8988T (cell line): ENCODE measurements at regions not wholly inside any gene's neighbourhood (a gene's known extent, or its start where the extent isn't known, plus 50 kb on each side); places are given as distances from the start of the nearest gene placed in this dataset.

Experiments used
- DNase-seq: peaks from one replicate; pipeline ENCODE4 v3.0.0; 2011

DNA sequence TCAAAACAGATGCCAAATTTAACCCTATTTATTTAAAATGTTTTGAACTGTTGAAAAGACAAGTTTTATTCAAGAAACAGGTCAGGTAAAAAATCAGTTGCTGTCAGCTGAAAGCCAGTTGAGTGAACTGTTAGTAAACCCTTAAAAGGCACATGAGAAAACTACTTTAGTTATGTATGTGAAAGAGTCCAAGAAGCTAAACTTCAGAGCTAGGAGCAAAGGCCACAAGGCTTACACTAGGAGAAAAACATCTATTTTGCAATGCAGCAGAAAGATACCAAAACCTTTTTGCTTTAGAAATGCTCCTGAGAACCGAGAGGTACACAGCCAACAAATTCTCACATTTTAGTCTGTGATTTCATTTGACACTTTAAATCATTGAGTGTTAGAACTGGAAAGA is 375.2 kb downstream of the FSCB start:
- DNase-seq, result no peak

DNA sequence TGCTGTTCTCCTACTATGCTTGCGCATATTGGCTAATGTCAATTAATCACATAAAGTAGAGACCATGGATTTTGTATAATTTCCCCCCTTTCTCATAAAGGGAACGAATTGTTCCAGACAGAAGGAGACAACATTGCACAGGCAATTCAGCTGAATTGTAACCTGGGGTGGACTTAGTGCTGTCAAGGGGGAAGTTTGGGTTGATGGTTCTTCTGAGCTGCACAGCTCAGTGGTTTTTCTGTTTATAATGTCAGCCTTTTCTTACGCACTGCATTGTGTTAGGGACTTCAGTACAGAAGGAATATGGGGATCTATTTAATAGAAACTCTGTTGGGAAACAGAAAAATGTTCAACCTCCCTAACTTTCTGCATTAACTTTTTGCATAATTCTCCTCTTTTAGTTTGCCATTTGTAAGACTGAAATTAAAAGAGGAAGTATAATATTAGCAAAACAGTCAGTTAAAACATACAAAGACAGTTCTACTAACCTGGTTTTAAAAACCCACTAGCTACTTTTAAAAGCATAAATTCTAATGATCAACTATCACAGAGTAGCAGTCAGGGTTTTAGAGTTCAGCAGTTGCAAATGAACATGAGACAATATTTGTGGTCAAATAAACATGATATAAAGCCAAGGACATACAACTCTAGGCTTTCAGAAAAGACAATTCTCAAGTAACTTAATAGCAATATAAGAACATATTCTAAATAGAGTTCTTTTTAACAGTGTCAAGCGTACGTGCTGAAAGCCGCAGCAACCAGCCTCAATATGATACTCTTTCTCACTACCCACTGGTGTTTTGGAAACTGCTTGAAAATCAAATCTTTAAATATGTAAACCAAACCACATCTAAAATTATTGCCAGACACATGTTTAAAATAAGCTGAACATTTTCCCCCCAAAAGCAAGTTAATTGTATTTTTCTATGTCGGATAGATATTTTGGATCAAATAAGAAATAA is 393.0 kb downstream of the FSCB start:
- DNase-seq, result no peak

DNA sequence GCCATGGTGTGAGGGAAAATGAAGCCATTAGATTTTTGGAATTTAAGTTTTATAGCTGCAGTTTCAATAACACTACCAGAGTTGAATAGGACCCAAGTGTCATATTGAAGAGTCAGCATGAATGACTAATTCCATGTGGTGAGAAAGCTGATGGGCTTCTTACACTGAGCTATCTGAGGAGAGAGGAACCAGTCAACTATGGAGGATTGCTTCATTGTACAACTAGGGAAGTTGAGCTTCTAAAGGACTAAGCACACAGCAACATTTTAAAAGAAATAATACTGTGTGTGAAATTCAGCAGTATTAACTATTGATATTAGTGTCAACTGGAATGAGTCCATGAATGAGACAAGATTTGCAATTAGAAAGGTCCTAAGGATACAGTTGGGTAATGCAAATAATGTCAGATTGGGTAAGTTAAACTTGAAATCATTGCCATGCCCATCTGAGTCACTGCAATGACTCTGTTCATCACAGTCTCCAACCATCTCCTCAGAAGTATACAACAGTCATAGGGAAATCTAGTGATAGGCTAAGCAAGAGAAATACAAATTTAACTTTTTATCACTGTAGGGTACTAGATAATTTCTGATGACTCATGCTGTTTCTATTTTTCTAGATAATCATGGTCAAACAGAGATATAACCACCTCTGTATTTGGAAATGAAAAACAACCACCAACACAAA is 394.2 kb downstream of the FSCB start:
- DNase-seq, result no peak

DNA sequence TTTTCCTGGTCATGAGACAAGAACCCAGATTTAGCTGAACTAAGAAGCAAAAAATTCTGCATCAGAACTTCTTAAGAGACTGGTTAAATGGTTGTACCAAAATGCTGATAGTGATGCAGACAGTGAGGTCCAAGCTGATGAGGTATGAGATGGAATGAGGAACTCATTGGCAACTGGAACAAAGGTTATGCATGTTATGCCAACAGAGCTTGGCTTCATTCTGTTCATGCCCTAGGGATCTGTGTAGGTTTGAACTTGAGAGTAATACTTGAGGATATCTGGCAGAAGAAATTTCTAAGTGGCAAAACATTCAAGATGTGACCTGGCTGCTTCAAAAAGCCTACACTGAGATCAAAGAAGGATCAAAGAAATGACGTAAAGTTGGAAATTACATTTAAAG is 398.0 kb downstream of the FSCB start:
- no peak for DNase-seq

DNA sequence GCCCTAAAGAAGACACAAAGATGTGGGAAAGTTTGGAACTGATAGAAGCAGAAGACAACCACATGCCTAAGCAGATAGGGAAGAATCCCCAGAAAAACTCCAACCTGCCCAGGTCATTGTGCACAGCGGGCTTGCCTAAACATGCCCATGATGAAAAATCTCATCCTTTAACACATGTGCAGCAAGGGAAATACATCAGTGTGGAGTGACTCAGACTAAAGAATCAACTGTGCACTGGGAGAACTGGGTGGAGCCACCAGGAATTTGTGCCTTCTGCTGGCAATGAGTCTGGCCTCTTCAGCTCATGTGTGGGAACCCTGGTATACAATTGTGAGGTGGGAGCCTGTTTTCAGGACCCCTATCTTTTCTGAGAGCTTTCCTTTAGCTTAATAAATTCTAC is 398.5 kb downstream of the FSCB start:
- DNase-seq, result no peak

DNA sequence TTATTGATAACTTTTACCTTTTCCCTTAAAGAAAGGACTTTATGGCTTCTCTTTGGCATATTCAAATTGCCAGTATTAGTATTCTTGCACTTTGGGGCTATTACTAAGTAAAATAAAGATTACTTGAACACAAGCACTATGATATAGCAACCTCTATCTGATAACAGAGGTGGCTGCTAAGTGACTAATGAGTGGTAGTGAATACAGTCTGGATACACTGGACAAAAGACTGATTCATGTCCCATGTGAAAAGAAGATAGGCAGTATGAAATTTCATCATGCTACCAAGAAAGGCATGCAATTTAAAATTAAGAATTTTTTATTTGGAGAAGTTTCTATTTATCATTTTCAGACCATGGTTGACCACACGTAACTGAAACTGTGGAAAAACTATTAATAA is 399.9 kb downstream of the FSCB start:
- DNase-seq, result no peak

DNA sequence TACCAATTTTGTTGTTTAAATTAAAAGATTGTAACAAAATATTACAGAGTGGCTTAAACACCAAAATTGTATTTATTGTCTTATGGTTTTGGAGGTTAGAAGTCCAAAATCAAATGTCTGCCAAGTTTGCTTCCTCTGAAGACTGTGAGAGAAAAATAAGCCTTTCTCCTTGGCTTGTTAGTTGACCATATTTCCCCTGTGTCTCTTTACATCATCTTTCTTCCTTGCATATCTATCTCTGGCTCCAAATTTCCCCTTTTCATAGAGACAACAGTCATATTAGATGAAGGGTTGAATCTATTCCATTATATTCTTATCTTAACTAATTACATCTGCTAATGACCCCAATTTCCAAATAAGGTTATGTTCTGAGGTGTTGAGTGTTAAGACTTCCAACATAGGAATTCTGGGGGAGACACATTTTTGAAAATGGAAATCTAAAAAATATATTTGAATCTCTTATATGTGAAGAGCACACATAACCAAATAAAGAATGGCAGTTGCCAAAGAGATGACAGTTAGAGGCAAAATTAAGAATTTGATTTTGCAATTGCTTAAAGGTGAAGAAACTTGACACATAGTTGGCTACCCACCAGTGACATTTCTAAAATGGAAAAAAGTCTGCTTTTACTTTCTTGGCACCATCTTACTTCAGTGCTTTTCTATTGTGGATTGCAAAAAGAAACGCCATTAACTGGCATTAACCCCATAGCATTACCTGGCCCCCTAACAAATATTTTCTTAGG is 407.2 kb downstream of the FSCB start:
- no peak for DNase-seq

DNA sequence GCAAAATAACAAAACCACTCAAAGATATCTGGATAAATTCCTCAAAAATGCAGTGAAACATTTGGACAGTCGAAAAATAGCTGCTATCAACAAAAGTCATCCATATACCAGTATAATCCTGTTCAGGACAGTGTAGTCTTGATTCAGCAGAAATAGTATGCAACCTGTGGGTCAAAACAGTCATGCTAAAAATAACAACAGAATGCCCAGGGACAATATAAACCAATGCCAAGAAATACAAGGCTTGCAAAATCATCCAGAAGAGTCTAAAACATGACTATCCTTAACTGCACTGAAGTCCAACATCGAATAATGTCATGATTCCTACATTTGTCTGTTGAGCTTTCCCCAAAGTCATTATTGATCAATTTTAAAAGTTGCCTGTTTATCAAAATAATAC is 425.9 kb downstream of the FSCB start:
- no peak for DNase-seq

DNA sequence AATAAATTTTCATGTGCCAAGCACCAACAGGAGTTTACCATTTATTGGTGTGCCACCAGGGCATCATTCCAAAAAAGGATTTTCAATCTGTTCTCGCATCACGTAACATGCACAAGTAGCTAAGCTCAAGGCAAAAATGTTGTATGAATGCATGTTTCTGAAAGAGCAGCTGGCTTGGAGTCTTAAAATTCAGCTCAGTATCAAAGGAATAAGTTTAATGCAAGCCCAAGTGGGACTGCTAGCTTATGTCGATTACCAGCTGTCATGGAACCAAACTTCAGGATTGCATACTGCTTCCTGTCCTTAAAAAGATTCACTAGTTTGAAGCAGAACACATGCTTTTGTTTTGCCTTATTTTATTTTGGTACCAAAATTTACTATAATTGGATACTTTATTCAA is 437.0 kb downstream of the FSCB start:
- no peak for DNase-seq

DNA sequence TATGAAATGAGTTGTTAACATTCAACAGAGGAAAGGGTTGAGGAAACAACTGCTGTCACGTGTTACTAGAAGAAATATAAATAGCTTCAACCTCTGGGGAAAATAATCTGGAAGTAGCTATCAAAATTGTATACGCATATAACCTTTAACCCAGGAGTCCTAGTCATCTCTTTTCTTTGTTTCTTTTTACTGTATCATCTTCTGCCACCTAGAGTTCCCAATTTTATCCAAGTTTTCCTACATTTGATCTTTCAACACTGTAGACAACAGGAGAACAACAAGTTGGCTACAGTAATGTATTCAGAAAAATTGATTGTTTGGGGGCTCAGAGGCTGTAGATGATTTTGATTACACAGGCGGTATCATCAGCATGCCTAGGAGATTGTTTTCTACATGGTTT is 453.7 kb downstream of the FSCB start:
- no peak for DNase-seq

DNA sequence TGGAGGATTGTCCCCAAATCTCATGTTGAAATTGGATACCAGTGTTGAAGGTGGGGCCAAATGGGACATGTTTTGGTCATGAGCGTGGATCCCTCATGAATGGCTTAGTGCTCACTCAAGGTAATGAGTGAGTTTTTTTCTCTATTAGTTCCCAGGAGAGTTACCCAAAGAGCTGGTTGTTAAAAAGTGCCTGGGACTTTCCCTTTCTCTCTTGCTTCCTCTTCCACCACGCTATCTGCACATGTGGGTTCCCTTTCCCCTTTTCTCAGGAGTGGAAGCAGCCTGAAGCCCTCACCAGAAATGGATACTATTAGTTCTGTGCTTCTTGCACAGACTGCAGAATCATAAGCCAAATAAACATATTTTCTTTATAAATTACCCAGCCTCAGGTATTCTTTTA is 465.4 kb downstream of the FSCB start:
- DNase-seq, result no peak

DNA sequence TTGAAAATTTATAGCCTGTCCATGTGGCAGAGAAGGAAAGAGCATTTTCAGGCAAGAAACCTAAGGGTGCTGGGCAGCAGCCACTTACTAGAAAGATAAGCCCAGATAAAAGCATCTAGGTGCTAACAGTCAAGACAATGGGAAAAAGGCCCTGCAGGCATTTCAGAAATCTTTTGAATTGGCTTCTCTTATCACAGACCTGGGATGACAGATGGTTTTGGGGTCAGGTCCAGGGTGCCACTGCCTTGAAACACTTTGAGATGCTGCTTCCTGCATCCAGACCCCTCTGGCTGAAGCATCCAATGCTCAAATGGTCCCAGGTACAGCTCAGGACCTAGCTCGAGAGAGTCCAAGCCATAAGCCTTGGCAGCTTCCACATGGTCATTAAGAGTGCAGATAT is 466.5 kb downstream of the FSCB start:
- DNase-seq, result no peak

DNA sequence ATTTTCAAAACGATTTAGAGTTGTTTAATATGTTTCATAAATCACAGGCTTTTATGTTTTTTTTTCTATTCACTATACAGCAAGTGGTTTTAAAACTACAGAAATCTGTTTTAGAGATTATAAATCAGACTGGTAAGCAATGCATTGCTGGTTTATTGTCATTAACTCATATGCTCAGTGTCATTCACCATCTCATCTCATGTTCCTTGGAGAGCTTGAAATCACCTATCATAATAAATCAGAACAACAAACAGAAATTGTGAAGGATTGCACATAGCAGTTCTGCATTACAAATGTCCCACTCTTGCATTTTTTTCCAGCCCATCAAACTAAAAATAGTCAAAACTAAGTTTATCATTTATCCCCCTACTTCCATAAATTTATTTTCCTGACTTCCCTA is 470.8 kb downstream of the FSCB start:
- no peak for DNase-seq

DNA sequence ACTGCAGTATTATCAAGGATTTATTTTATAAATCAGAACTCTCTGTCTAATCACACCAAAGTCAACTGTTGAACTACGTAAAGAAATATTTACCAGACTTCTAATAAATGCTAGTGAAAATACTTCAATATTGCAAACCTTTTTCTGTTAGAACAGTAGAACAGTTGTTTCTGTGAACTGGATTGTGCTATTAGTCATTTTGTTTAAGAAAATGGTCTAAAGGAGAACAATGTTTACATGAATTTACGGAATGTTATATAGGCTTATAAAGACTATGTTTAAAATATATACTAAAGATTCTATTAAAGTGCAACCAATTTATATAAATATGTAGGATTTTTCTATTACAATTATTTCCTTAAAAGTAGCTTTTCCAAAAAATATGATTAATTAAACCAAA is 471.4 kb downstream of the FSCB start:
- DNase-seq, result no peak

DNA sequence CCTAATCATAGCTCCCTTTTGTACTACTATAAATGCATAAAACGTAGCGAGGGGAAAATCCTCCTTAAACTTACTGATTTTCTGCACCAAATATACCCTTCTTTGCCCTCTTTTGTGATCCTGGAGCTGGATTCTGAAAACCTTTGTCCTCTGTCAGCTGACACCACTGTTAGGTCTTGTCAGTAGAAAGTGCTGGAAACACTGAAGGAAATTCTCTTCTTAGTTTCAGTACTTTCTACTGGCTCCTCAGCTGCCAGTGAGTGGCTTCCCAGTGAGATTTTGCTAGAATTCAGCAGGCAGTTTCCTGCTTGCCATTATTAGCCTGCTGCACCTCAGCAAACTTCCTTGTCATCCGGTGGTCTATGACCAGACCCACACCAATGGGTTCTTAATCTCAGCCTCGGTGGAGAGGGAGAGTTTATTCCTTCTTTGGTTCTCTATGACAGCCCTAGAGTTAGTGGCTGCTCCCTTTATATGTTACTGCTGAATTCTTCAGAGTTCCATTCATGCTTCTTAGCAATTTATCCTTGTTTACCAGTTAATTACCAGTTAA is 476.2 kb downstream of the FSCB start:
- no peak for DNase-seq

DNA sequence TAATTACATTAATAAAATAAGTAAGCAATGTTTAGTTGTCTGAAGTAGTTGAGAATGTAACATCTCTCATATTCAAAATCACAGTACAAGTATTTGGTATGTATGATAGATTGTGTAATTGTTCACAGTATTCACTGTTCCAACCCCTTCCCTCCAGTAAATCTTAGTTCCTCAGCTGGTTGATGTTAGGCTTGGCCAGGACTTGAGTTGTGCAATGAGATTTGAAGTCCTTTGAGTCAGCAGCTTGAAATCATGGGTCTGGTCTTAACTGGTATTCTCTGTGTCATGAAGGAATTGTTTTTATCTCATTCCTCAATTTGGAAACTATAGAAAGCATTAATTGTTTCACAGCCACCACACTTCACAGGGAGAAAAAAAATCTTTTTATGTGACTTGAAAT is 477.1 kb downstream of the FSCB start:
- no peak for DNase-seq

DNA sequence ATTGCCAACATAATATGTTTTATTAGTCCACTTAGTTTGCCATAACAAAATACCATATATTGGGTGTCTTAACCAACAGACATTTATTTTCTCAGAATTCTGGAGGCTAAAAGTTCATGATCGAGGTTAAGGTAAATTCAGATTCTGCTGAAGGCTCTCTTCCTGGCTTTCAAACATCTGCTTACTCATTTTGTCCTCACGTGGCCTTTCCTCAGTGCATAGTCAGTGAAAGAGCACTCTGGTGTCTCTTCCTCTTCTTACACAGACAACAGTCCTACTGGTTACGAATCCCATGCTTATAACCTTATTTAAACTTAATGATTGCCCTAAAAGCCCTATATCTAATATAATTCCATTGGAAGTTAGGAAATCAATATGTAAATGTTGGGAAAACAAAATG is 479.7 kb downstream of the FSCB start:
- no peak for DNase-seq

DNA sequence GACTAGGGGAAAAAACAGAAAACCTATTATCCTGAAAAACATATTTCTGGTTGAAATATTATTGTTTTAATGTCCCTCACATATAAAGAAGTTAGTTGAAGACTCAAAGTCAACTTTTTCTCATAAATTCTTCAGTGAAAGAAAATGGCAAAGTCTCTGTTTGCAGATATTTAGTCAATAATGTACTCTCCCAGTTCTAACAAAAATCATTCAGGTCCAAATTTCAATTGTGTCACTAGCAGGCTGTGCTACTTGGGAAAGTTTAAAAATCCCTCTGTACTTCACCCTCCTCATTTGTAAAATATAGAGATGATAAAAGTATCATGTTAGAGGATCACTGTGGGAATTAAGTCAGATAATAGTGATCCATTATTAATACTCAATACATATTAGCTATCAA is 496.5 kb downstream of the FSCB start:
- DNase-seq, result no peak

DNA sequence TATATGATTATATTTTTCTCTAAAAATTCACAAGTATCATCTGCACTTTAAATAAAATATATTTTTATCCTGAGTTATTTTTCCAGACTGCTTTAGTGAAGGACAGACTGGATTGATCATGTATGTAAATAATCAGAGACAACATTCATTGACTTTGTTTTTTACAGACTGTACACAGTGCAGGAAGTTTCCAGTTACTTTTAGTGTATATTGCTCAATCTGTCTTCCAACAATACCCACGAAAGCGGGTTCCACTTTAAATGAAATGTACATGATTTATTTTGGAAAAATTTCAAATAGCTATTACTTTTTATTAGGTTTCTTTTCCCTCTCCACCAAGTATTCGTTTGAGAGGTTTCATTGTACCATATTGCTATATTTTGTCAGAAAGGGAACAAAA is 497.0 kb downstream of the FSCB start:
- DNase-seq, result no peak

DNA sequence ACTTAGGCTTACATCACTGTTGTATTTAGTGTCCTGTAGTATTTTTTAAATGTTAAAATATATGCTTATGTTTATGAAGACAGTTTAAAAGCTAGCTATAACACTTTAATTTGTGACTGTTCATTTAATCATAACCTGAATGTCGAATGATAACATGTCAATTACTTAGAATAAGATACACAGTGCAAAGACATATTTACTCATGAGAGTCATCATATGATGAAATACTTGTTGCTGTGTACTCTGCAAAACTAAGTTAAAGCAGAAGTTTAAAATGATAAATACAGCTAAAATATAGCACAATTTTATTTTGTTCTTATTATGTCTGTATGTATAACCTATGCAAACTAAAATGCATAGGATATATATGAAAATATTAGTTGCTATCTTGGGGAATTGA is 497.4 kb downstream of the FSCB start:
- no peak for DNase-seq

DNA sequence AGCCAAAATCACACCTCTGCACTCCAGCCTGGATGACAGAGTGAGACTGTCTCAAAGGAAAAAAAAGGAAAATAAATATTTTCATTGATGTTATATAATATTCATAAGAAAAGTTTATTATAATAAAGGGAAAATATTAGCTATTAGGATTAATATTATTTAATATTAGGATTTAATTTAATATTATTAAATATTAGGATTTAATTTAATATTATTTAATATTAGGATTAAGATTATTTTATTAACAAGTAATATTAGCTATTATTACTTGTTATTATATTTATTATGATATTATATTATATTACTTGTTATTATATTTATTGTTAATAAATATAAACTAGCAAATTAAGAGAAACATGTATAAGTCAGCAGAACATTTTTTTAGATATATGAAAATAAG is 518.1 kb downstream of the FSCB start:
- no peak for DNase-seq

DNA sequence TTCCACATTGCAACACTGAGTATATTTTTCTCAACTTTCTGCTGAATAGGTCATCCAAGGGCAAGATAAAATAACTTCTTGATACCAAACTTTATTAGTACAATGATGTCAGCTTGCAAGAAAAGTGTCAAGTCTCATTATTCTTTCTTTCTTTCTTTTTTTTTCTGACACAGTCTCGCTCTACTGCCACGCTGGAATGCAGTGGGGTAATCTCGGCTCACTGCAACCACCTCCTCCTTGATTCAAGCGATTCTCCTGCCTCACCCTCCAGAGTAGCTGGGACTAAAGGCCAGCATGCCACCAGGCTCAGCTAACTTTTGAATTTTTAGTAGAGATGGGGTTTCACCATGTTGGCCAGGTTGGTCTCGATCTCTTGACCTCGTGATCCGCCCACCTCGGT is 523.4 kb downstream of the FSCB start:
- DNase-seq, result no peak

DNA sequence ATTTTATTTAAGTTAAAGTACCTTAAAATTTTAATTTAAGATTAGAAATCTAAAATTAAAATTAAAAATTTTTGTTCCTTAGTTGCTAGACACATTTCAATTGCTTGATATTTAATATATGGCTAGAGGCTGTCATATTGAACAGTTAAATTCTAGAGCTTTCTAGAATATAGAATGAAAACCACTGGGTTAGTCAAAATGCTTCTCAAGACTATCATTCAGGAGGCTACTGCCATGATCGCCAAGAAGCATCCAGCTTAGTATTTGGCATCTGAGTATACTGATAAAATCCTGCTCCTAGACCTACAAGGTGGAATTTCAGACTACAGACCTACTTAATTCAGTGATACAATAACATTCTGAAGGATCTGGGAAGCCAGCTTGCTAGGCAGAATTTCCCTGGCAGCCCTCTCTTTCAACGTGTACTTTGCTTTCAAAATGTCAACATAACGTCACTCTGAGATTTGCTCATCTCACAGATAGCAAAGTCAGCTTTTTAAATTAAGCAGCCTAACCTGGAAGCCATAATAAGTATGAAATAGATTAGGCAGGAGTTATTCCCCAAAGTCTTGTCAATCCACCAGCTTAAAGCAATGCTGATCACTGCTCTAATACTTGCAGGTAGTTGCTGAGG is 525.8 kb downstream of the FSCB start:
- no peak for DNase-seq
